Duodenal mucosa (tissue), 2 donors: ENCODE measurements at regions not wholly inside any gene's neighbourhood (a gene's known extent, or its start where the extent isn't known, plus 50 kb on each side); places are given as distances from the start of the nearest gene placed in this dataset.

Experiments
- H3K27ac ChIP-seq: one replicate; pipeline ENCODE4 v1.7.0; 2013; ENCODE audit warnings: low read depth, low read length
- H3K27me3 ChIP-seq, 2 donors: one replicate each; pipeline ENCODE4 v1.7.0; 2013; ENCODE audit warnings: low read length in 2 of 2, control low read depth in 1 of 2; ENCODE audit not compliant: insufficient read depth in 2 of 2, control insufficient read depth in 1 of 2
- H3K36me3 ChIP-seq, 2 donors: one replicate each; pipeline ENCODE4 v1.7.0; 2013; ENCODE audit warnings: low read length in 2 of 2, control low read depth in 1 of 2; ENCODE audit not compliant: insufficient read depth in 2 of 2, control insufficient read depth in 1 of 2
- H3K4me1 ChIP-seq, 2 donors: one replicate each; pipeline ENCODE4 v1.7.0; 2013; ENCODE audit warnings: low read length in 2 of 2, control low read depth in 1 of 2; ENCODE audit not compliant: insufficient read depth in 2 of 2, control insufficient read depth in 1 of 2
- H3K4me3 ChIP-seq, 2 donors: one replicate each; pipeline ENCODE4 v1.7.0; 2013; ENCODE audit warnings: low read length in 2 of 2, low read depth in 1 of 2
- H3K9ac ChIP-seq, 2 donors: one replicate each; pipeline ENCODE4 v1.7.0; 2013; ENCODE audit warnings: low read length in 2 of 2, low read depth in 1 of 2
- H3K9me3 ChIP-seq, 2 donors: one replicate each; pipeline ENCODE4 v1.7.0; 2013; ENCODE audit warnings: low read length in 2 of 2, control low read depth in 1 of 2; ENCODE audit not compliant: control insufficient read depth in 1 of 2

GRCh38 chr1:14297356-14297755 lies 301.1 kb upstream of the KAZN start:
- Histone ChIP-seq H3K4me1 (no peaks in the 10 kb centered on the region), H3K9me3 (no peaks in the 10 kb centered on the region), H3K27me3 (no peaks in the 10 kb centered on the region), H3K9ac (no peak overlapping the region), H3K4me3 (no peak overlapping the region), H3K36me3 (no peaks in the 10 kb centered on the region), H3K27ac (no peak overlapping the region)

- H3K9ac ChIP-seq, result no peak overlapping the region
- H3K9me3 ChIP-seq, result no peaks in the 10 kb centered on the region
- no peaks in the 10 kb centered on the region for H3K27me3 ChIP-seq
- no peaks in the 10 kb centered on the region for H3K36me3 ChIP-seq
- H3K4me1 ChIP-seq, result no peaks in the 10 kb centered on the region
- no peak overlapping the region for H3K27ac ChIP-seq
- no peak overlapping the region for H3K4me3 ChIP-seq
These were observed 299.7 kb upstream of the KAZN start for GRCh38 chr1:14298806-14299205.

- Histone ChIP-seq H3K9me3 (no peaks in the 10 kb centered on the region), H3K27me3 (no peaks in the 10 kb centered on the region), H3K4me3 (no peak overlapping the region), H3K27ac (no peak overlapping the region), H3K4me1 (no peaks in the 10 kb centered on the region), H3K36me3 (no peaks in the 10 kb centered on the region), H3K9ac (no peak overlapping the region)
These were observed 297.3 kb upstream of the KAZN start for GRCh38 chr1:14300991-14301703.

GRCh38 chr1:14301704-14302024 lies 296.8 kb upstream of the KAZN start:
- H3K4me1 ChIP-seq, result no peaks in the 10 kb centered on the region

GRCh38 chr1:14302025-14302424 lies 296.5 kb upstream of the KAZN start:
- H3K9me3 ChIP-seq, result no peaks in the 10 kb centered on the region
- H3K4me1 ChIP-seq, result no peaks in the 10 kb centered on the region
- H3K9ac ChIP-seq, result no peak overlapping the region
- H3K36me3 ChIP-seq, result no peaks in the 10 kb centered on the region
- H3K27me3 ChIP-seq, result no peaks in the 10 kb centered on the region
- H3K27ac ChIP-seq, result no peak overlapping the region
- H3K4me3 ChIP-seq, result no peak overlapping the region

More at GRCh38 chr1:14301704-14302024, 296.8 kb upstream of the KAZN start:
- Histone ChIP-seq H3K27me3 (no peaks in the 10 kb centered on the region), H3K36me3 (no peaks in the 10 kb centered on the region), H3K27ac (no peak overlapping the region), H3K9me3 (no peaks in the 10 kb centered on the region), H3K9ac (no peak overlapping the region), H3K4me3 (no peak overlapping the region)

- Histone ChIP-seq H3K36me3 (no peaks in the 10 kb centered on the region), H3K9ac (no peak overlapping the region), H3K4me1 (no peaks in the 10 kb centered on the region), H3K27ac (no peak overlapping the region), H3K27me3 (no peaks in the 10 kb centered on the region), H3K9me3 (no peaks in the 10 kb centered on the region), H3K4me3 (no peak overlapping the region)
These were observed 295.5 kb upstream of the KAZN start for GRCh38 chr1:14303011-14303410.

GRCh38 chr1:14304381-14304865 lies 294.1 kb upstream of the KAZN start:
- no peaks in the 10 kb centered on the region for H3K9me3 ChIP-seq
- H3K4me1 ChIP-seq, result no peaks in the 10 kb centered on the region
- no peaks in the 10 kb centered on the region for H3K36me3 ChIP-seq
- H3K4me3 ChIP-seq, result no peak overlapping the region
- H3K9ac ChIP-seq, result no peak overlapping the region
- H3K27ac ChIP-seq, result no peak overlapping the region
- H3K27me3 ChIP-seq, result no peaks in the 10 kb centered on the region

- Histone ChIP-seq H3K9me3 (no peaks in the 10 kb centered on the region), H3K4me3 (no peak overlapping the region), H3K4me1 (no peaks in the 10 kb centered on the region), H3K36me3 (no peaks in the 10 kb centered on the region), H3K27ac (no peak overlapping the region), H3K27me3 (no peaks in the 10 kb centered on the region), H3K9ac (no peak overlapping the region)
These were observed 290.0 kb upstream of the KAZN start for GRCh38 chr1:14308460-14308859.

- Histone ChIP-seq H3K9me3 (no peaks in the 10 kb centered on the region), H3K4me3 (no peak overlapping the region), H3K36me3 (no peaks in the 10 kb centered on the region), H3K27me3 (no peaks in the 10 kb centered on the region), H3K27ac (no peak overlapping the region), H3K9ac (no peak overlapping the region), H3K4me1 (no peaks in the 10 kb centered on the region)
These were observed 288.5 kb upstream of the KAZN start for GRCh38 chr1:14309984-14310383.

- Histone ChIP-seq H3K36me3 (no peaks in the 10 kb centered on the region), H3K27ac (no peak overlapping the region), H3K4me1 (no peaks in the 10 kb centered on the region), H3K9ac (no peak overlapping the region), H3K9me3 (no peaks in the 10 kb centered on the region), H3K27me3 (no peaks in the 10 kb centered on the region), H3K4me3 (no peak overlapping the region)
These were observed 288.0 kb upstream of the KAZN start for GRCh38 chr1:14310476-14310875.
